GM18951 (cell line): ENCODE measurements at regions not wholly inside any gene's neighbourhood (a gene's known extent, or its start where the extent isn't known, plus 50 kb on each side); places are given as distances from the start of the nearest gene placed in this dataset.

Source experiments
- POLR2A ChIP-seq: IDR thresholded peaks from 4 replicates; pipeline ENCODE4 v1.6.1; 2011; ENCODE audit warnings: mild to moderate bottlenecking; ENCODE audit not compliant: insufficient read length, insufficient read depth; ENCODE audit errors: extremely low read depth
- in situ Hi-C: fragments of 300-500 bp; cut with MboI; formaldehyde crosslinking; loops from one replicate; pipeline ENCODE4 v1.12.0; 2022; ENCODE audit warnings: low sequenced_read_pairs, mixed read lengths, inconsistent platforms; ENCODE audit not compliant: unreplicated experiment

DNA sequence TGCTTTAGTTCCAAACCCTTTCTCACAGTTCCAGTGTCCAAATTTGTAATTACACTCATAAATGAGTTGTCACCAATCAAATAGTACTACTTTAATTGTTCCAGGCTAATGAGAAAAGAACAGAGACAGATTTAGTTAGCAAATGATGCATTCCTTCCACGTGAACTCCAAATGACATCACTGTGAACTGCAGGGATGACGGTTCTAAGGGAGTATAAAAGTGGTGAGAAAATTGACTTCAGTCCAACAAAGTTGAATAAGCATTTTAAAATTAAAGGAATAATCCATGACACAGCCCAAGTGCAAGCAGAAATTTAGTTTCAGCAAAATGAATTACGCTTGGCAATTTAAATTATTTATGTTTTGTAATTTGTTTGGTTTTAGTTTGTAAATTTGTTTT, 102.0 kb upstream of the LRATD1 start:
- in situ Hi-C loops, result no loop called here
- TF ChIP-seq POLR2A, result no peak

DNA sequence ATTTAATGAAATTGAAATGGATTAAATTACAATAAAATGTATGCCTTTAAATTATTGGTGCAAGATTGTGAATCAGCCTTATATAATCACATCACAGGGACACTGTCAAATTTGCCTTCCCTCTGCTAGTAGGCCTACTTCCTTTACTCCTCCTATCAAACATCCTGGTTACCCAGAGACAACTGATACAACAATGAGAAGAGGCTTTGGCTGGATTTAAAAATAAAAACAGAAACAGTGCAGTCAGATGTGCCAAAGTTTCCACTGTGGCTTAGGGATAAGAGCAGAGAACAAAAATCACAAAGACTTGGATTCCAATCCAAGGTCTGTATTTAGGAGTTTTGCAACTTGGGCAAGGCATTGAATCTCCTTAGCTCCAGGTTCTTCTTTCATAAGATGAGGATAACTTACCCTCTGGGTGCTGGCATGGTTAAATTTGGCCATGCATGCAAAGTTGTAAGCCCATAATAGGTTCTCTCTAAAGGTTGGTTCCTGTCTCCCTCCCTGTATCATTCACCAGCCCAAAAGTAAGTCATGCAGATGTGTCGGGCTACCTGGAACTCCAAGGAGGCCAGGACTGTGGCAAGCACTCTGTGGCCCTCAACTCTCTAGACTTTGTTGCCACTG, 99.3 kb upstream of the LRATD1 start:
- TF ChIP-seq POLR2A, result no peak
- in situ Hi-C loops, result no loop called here

DNA sequence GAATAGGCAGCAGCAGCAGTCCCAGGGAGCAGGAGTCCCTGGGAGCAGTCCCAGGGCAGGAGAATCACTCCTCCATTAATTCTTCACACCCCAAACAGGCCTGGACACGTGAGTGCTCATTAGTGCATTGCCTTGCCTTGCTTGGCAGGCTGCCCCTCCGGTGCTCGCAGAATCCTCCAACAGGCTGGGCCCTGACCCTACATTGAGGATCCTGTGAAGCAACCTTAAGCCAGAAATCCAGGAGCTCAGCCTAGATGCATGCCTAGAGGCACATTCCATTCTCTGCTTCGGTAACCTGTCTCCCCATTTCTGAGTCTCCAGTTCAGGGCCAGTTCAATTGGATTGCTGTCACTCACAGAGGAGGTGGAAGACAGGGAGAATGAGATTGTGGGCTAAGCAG, 97.4 kb upstream of the LRATD1 start:
- no peak for TF ChIP-seq POLR2A
- in situ Hi-C loops, result no loop called here

GRCh38 chr2:14536976-14537375, 95.5 kb upstream of the LRATD1 start:
- no peak for TF ChIP-seq POLR2A
- in situ Hi-C loops, result no loop called here

- in situ Hi-C loops, result no loop called here
These were observed 92.5 kb upstream of the LRATD1 start for GRCh38 chr2:14540015-14540414.

DNA sequence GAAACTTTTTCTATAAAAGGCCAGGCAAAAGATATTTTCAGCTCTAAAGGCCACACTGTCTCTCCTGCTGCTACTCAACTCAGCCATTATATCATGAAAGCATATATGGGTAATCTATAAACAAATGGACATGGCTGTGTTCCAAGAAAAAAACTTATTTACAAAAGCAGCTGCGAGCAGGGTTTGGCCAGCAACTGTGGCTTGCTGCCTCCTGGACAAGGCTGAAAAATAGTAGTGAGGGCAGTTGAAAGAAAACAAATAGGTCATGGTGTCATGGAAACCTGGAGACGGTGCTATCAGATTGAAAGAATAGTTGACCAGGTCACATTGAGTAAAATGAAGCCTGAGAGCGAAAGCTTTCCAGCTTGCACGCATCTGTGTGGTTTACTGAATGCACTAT, 89.2 kb upstream of the LRATD1 start:
- no peak for TF ChIP-seq POLR2A
- in situ Hi-C loops, result no loop called here

More at GRCh38 chr2:14540015-14540414, 92.5 kb upstream of the LRATD1 start:
- TF ChIP-seq POLR2A, result no peak

DNA sequence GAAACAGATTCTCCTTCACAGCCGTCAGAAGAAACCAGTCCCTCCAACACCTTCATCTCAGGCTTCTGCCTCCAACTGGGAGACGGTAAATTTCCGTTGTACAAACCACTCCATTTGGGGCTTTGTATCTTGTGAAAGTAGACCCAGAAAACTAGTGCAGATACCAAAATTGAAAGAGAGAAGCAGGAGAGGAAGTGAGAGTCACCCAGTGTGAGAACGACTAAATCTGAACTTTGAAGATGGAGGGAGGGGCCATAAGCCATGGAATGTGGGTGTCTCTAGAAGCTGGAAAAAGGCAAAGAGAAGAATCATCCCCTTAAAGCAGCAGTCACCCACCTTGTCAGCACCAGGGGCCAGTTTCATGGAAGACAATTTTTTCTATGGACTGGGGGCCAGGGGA, 88.3 kb upstream of the LRATD1 start:
- in situ Hi-C loops, result no loop called here
- no peak for TF ChIP-seq POLR2A

DNA sequence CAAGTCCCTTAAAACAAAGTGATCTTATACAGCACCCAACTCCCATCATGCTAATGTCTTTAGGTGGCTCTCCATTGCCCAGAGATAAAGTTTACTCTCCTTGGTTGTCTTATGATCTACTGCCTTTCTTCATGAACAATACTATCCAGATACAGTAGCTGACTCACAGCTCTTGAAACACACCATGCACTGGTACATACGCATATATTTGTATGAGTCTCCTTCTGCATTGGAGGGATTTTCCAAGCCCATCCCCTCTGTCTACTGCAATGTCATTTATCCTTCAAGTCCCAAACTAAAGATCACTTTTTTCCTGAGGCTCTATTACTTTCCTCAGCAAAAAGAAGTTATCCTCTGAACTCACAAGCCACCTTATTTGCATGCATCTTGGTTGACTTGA, 84.7 kb upstream of the LRATD1 start:
- TF ChIP-seq POLR2A, result no peak
- in situ Hi-C loops, result no loop called here

- in situ Hi-C loops, result no loop called here
- no peak for TF ChIP-seq POLR2A
These were observed 81.9 kb upstream of the LRATD1 start for GRCh38 chr2:14550658-14551057.

GRCh38 chr2:14551069-14551468, 81.4 kb upstream of the LRATD1 start:
- in situ Hi-C loops, result no loop called here
- TF ChIP-seq POLR2A, result no peak

GRCh38 chr2:14552286-14552685, 80.2 kb upstream of the LRATD1 start:
- TF ChIP-seq POLR2A, result no peak
- in situ Hi-C loops, result no loop called here

DNA sequence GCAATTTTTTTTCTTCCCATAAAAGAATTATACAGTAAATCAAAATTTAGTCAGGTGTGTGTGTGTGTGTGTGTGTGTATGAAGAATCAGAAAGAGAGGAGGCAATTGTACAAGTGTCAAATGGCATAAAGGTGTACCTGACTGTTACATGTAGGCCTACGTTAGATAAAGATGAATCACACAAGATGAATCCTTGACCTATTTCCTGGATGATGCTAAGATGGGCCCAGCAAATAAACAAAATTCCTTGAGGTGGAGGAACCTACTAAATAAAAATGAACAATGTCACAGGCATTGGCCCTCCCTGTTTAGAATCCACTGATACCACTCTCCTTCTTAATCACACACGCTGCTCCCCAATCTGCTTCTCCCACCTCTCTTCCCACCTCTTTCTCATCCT, 79.7 kb upstream of the LRATD1 start:
- in situ Hi-C loops, result no loop called here
- TF ChIP-seq POLR2A, result no peak

DNA sequence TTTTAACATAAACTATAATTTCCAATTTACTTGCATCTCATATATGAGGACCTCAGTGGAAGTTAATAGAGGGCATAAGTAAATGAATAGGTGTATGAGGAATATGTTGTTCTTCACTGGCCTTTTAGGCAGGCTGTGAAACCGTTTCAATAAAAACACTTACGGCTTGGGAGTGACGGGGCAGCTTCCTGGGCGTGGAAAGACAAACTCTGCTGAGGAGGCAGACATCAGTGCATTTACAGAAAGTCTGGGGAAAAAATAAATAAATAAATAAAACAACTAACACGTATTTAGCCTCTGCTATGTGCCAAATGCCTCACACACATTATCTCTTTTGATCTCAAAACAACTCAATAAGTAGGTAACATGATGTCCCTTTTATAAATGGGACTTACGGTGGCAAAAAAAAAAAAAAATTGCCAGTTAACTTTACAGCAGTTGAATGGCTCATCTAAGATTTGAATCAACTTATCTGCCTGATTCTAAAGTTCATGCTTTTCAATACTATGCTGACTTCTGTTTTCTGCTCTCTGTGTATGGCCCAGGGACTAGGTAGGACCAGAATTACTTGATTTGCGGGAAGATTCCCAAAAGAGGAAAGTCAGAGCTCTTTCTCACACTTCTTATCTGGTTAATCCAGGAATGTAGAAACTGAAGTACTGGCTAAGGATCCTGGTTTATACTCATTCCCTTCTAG, 77.5 kb upstream of the LRATD1 start:
- in situ Hi-C loops, result no loop called here
- no peak for TF ChIP-seq POLR2A

DNA sequence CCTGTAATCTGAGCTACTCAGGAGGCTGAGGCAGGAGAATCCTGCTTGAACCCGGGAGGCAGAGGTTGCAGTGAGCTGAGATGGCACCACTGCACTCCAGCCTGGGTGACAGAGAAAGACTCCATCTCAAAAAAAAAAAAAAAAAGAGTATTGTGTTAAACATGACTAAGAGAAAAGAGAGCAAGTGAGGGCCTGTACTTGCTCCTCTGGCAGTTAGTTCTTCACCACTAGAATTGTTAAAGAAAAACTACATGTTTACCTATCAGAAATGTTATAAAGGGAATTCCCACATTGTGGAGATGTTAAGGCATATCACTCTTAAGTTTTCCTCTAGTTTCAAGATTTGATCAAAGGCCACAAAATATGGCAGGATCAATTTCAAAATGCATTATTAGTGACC, 75.4 kb upstream of the LRATD1 start:
- in situ Hi-C loops, result no loop called here

More for the DNA sequence above, 75.4 kb upstream of the LRATD1 start:
- no peak for TF ChIP-seq POLR2A
